COLO829 (cell line): ENCODE measurements at regions not wholly inside any gene's neighbourhood (a gene's known extent, or its start where the extent isn't known, plus 50 kb on each side); places are given as distances from the start of the nearest gene placed in this dataset.
"Not testable (repeated sequence)": the region's sequence is repeated elsewhere in the genome, so short reads cannot be mapped to it uniquely, and the experiment has no call there.

Experiments
- DNase-seq: peaks from one replicate; pipeline ENCODE4 v3.0.0; 2012; ENCODE audit warnings: low spot score

GRCh38 chr18:30705943-30706342, 336.6 kb downstream of the DSC3 start:
- no peak for DNase-seq

GRCh38 chr18:30698571-30698970, 344.0 kb downstream of the DSC3 start:
- no peak for DNase-seq

GRCh38 chr18:30696201-30696600, 346.3 kb downstream of the DSC3 start:
- DNase-seq = no peak

- DNase-seq = no peak
These were observed 347.8 kb downstream of the DSC3 start for GRCh38 chr18:30694773-30695172.

GRCh38 chr18:30689216-30689615, 353.3 kb downstream of the DSC3 start:
- no peak for DNase-seq

- DNase-seq = peak; percentile 16
These were observed 355.0 kb downstream of the DSC3 start for GRCh38 chr18:30687501-30687900.

GRCh38 chr18:30684825-30685481, 357.6 kb downstream of the DSC3 start:
- no peak for DNase-seq

- DNase-seq = no peak
These were observed 358.7 kb downstream of the DSC3 start for GRCh38 chr18:30683836-30684235.

- DNase-seq = peak; percentile 12
These were observed 359.9 kb downstream of the DSC3 start for GRCh38 chr18:30682672-30683071.

- no peak for DNase-seq
These were observed 363.1 kb downstream of the DSC3 start for GRCh38 chr18:30679285-30679930.

GRCh38 chr18:30677813-30678212, 364.7 kb downstream of the DSC3 start:
- DNase-seq = not testable (repeated sequence)

- DNase-seq = no peak
These were observed 366.5 kb downstream of the DSC3 start for GRCh38 chr18:30676053-30676480.

- no peak for DNase-seq
These were observed 367.0 kb downstream of the DSC3 start for GRCh38 chr18:30675493-30675892.

- no peak for DNase-seq
These were observed 367.5 kb downstream of the DSC3 start for GRCh38 chr18:30675072-30675471.

- no peak for DNase-seq
These were observed 367.9 kb downstream of the DSC3 start for GRCh38 chr18:30674596-30674995.

GRCh38 chr18:30672439-30672838, 370.1 kb downstream of the DSC3 start:
- not testable (repeated sequence) for DNase-seq

- no peak for DNase-seq
These were observed 384.2 kb downstream of the DSC3 start for GRCh38 chr18:30658306-30658705.

GRCh38 chr18:30652387-30652786, 390.2 kb downstream of the DSC3 start:
- DNase-seq = no peak

- no peak for DNase-seq
These were observed 392.0 kb downstream of the DSC3 start for GRCh38 chr18:30650499-30650898.

GRCh38 chr18:30644158-30644557, 398.4 kb downstream of the DSC3 start:
- no peak for DNase-seq

- DNase-seq = peak; percentile 56
These were observed 403.2 kb downstream of the DSC3 start for GRCh38 chr18:30639361-30639760.

GRCh38 chr18:30634249-30634648, 408.3 kb downstream of the DSC3 start:
- DNase-seq = no peak

- no peak for DNase-seq
These were observed 410.4 kb downstream of the DSC3 start for GRCh38 chr18:30632071-30632698.
